GM18868 (cell line): ENCODE measurements at regions not wholly inside any gene's neighbourhood (a gene's known extent, or its start where the extent isn't known, plus 50 kb on each side); places are given as distances from the start of the nearest gene placed in this dataset.
"Not testable (repeated sequence)": the region's sequence is repeated elsewhere in the genome, so short reads cannot be mapped to it uniquely, and the experiment has no call there.

Experiments
- ATAC-seq: cut with Tn5 transposase; IDR thresholded peaks from one replicate; pipeline ENCODE4 v1.9.1; 2021; ENCODE audit warnings: mild to moderate bottlenecking, moderate library complexity; ENCODE audit not compliant: unreplicated experiment

GRCh38 chr1:222416001-222416791 is 131.7 kb downstream of the HHIPL2 start:
- peak; percentile 56 for ATAC-seq

GRCh38 chr1:222415441-222415840 is 132.5 kb downstream of the HHIPL2 start:
- ATAC-seq: no peak

- no peak for ATAC-seq
These were observed 133.8 kb downstream of the HHIPL2 start for GRCh38 chr1:222413991-222414549.

DNA sequence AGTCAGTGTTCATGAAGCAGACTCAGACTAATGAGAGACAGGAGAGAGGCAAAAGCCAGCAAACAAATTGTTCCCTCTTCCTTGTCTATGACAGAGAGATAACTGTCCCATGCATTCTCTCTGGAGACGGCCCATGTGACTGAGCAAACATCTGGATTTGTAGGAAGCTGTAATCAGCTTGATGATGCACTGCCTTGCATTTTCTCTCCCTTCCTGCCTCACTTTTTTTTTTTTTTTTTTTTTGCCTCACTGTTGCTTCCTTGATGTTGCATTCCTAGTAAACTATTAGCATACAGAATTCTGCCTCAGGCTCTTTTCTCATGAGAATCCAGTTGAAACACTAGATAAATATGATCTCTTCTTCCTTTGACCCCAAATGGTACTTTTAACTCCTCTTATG is 134.5 kb downstream of the HHIPL2 start:
- no peak for ATAC-seq

DNA sequence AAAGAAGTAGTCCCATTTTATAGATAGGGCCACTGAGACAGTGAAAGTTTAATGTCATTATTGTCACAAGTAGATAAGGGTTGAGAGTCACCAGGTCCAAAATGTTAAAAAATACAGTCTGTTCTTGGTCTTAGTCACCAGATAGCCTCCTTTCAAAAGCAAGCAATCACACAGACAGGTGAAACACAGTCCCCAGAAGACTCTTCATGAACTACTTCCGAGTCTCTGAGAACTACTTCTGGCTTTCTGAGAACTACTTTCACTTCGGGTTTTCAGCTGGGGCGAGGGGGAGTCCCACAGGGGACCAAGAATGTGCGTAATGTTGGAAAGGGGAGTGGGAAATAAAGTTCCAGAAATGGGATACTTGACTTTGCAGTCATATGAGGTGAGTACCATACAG is 143.2 kb downstream of the HHIPL2 start:
- peak; percentile 100 for ATAC-seq

DNA sequence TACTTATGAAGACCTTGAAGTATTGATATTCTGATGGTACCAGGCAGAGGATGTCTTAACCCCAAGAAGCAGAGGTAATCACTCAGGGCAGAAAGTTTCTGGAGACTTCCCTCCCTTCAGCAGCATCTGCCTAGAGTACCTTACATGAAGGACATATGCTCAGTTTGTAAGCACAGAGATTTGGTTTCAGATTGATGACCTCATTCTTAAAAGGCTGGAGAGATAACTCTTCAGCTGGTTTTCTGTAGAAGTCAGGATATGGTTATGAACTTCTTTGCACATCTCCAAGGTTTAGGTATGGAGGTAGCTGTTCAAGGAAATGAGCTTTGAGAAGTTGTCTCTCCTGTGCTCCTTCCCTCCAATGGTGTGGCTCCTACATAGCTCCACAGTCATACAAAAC is 148.7 kb downstream of the HHIPL2 start:
- ATAC-seq: no peak

DNA sequence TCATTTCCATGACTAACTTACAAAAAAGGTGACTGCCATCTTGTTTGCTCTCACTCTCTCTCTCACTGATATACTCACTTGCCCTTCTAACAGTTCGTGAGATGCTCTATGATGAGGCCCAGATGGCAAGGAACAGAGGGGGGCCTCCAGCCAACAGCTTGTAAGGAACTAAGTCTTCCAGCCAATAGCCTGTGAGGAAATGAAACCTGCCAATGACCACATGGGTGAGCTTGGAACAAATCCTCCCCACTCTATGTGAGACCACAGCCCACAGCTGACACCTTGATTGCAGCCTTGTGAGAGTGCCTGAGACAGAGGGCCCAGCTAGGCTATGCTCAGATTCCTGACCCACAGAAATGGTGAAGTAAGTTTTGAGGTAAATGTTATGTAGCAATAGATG is 153.7 kb downstream of the HHIPL2 start:
- ATAC-seq: peak; percentile 60

DNA sequence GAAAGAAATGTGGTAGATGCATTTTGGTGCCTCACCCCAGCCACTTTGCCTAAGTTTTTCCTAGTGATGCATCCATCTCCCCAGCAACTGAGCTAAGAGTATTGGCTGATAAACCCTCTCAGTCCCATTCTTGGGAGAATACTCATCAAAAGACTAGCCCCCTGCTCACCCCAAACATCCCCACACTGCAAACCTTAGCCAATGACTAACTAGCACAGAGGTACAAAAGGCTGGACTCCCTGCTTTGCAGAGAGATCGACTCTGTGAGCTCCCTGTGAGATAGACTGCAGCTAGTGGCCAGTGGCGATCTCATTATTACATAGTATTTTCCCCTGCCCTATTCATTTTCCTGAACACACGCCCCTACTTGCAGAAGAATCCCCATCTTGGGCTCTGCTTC is 155.3 kb downstream of the HHIPL2 start:
- ATAC-seq: no peak

DNA sequence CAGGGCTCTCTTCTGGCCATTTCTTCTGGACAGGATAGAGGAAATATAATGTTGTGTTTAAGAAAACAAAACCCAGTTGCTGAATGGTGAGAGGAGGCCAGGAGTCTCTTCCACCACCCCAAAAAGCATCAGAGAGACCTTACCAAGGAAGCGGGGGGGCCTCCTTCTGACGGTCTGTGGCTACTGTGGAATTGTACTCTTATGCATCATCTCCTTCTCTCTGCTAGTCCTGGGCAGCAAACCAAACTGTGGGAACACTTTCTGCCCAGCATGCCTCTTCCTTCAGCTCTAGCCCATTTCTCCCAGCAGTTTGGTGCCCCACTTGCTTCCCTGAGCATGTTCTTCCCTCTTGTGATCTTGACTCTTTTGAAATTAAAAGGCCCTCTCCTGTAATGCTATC is 157.7 kb downstream of the HHIPL2 start:
- ATAC-seq: no peak

GRCh38 chr1:222387007-222387814 is 160.7 kb downstream of the HHIPL2 start:
- no peak for ATAC-seq

DNA sequence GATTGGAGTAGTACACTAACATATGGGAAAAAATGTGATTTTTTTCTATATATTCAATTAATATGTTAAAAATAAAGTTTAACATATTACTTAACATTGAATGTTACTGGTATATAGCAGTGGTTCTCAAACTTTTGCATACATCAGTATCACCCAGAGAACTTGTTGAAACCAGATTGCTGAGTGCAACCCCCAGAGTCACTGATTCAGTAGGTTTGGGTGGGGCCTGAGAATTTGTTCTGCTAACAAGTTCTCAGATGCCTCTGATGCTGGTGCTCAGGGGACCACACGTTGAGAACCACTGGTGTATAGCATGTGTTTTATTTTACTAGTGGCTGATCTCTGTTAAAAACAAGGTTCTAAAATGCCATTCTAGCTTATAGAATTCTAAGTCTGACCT is 161.9 kb downstream of the HHIPL2 start:
- no peak for ATAC-seq

DNA sequence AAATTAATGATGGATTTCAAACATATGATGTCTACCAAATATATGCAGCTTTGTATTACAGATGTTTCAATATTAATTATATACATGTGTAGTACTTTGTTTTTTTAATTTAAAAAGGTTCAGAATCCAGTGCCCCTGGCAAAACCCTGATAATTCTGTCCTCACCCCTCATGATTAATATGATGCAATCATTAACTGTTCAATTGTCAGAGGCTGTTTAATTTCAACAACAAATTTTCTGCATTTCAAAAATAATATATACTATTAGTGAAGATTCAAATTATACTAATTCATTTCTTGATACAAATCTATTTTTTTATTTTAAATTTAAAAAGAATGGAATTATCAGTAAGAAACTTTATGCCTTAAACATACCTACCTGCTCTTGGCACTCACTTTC is 162.6 kb downstream of the HHIPL2 start:
- ATAC-seq: no peak

DNA sequence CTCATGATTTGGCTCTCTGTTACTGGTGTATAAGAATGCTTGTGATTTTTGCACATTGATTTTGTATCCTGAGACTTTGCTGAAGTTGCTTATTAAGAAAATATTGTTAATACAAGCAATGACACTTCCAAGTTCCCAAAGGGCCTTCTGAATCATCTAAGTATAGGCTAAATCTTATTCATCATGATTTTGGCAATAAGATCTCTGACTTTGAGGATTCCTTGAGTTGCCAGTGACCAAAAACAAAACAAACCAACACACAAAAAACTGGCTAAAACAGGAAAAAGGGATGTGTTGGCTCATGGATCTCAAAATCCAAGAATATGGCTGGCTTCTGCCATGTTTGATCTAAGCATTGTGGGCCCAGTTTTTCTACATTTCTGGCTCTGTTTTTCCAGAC is 163.4 kb downstream of the HHIPL2 start:
- no peak for ATAC-seq

DNA sequence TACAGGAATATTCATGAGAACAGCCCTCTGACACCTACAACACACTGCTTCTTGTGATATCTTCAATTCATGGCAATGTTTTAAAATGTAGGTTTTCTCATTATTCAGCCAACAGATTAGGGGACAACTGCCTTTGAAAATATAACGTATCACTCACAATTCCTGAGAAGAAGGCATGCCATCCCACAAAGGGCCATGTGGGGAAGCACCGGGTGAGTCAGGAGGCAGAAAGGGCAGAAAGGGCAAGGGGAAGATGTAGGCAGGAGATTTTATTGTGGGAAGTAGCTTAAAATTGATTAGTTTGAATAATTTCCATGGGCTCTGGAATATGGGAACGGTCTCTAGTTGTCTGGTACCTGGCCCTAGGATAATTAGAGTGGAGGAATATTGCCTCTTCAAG is 165.7 kb downstream of the HHIPL2 start:
- no peak for ATAC-seq

DNA sequence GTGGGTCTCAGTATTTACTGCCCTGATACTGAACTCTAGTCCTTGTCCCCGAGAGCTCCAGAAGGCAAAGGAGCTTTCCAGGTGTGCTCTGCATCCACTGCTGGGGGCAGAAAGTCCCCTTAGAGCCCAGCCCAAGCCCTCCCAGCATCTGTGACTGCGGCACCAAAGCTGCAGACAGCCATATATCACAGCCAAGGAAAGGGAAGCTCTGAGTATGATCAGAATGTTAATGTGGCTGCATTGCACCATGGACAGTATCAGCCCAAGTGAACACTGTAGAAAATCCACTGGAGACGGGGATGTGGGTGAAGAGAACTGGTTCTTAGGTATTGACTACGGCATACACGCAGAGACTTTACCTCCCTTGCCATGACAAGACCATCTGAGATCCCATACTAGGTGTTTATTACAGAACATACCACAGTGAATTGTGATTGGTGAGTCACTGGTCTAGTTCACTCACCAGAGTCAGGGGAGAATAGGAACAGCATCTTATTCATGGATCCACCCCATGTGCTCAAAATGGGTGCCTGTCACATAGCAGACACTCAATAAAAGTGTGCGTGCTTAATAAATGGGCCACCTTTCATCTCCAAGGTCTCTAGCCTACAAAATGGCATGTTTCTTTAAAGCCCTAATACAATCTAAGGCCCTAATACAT is 170.3 kb downstream of the HHIPL2 start:
- no peak for ATAC-seq

DNA sequence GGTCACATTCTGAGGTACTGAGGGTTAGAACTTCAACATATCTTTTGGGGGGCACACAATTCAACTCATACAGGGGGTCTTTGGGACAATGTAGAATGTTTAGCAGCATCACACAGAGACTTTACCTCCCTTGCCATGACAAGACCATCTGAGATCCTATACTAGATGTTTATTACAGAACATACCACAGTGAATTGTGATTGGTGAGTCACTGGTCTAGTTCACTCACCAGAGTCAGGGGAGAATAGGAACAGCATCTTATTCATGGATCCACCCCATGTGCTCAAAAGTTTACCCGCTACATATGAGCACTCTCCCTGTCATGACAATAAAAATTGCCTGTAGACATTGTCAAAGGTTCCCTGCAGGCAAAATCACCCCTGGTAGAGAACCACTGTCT is 171.1 kb downstream of the HHIPL2 start:
- not testable (repeated sequence) for ATAC-seq

DNA sequence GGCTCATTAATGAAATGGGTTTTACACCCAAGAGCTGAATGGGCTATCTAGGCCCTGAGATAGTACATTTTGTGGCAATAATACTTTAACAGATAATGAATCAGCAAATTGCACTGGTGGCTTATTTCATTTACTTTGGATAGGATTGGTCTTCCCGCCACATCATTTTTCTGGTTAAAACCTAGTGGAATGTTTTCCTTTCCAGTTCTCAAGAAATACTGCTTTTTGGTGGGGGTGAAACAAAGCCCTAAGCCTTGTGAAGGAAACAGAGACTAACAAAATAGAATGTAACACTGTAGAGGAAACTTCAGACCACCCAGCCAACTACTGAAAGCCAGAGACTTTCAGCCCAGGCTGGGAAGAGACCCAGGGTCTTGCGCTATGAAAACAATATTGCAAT is 172.2 kb downstream of the HHIPL2 start:
- ATAC-seq: no peak

DNA sequence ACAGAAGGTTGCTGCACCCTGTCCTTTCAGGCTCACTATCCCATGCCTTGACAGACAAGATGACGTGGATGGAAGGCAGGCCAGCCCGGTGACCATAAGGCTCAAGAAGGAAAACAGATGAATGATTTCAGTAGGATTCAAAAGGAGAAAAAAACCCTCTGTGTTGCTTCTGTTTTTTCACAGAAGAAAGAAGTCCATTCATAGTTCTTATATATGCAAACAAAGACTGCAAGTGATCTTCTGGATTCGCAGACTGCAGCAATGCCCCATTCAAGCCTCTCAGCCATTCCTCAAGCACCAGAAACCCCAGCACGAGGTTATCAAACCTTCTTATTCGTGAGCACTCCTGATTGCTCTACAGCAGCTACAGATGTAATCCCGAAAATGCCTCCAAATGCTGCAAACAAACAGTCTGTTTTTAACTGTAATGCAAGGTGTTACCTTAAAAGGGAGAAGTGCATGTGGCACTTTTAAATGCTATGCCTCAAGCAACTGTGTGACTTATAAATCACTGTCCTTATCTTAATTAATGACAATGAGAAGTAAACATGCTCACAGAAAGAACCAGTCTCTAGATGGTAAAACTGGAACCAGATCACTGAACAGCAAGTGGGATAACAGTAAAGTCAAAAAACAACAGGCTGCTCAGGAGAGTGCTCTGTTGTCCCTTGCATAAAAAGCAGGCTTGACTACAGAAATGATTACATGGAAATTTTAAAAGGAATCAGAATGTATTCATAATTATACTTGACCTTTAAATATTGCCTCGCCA is 173.9 kb downstream of the HHIPL2 start:
- no peak for ATAC-seq

DNA sequence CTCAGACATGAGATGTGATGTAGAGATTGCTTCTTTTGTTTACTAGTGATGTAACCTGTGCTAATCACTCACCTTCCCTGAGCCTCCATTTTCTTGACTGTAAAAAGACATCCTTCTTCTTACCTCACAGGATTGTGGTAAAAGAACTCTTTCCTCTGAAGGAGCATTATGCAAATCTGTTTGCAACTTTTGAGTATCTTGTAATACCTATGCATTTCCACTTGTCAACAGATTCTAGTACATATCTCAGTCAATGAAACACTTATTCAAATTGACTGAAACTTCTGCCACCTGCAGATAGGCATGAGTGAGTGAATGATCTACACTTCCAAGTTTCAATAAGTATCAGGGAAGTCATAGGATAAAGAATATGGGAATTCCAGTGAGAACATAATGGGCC is 174.7 kb downstream of the HHIPL2 start:
- ATAC-seq: no peak

DNA sequence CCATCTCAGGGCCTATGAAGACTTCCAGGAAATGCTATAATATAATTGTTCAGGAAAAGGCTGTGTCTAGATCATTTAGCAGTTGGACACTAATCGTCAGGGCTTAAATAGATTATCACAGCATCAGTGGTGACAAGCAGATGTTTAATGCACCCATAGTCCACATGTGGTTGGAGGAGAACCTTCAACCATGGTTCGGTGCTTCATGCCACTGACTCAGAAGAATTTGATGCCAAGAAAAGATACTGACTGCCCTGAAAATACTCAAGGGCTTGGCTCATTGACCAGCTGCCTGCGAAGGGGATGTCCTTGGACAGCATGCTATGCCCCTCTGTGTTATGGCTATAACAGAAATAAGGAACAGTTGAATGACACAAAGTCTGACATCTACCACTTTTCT is 175.7 kb downstream of the HHIPL2 start:
- no peak for ATAC-seq
